Brain pericyte (primary cell): ENCODE measurements at regions not wholly inside any gene's neighbourhood (a gene's known extent, or its start where the extent isn't known, plus 50 kb on each side); places are given as distances from the start of the nearest gene placed in this dataset.

Experiments
- DNase-seq: peaks from one replicate; pipeline ENCODE4 v3.0.0-alpha.2; 2012; ENCODE audit warnings: low read depth, low spot score

- no peak for DNase-seq
These were observed 1169.2 kb upstream of the NXPH2 start for GRCh38 chr2:139949242-139949972.

DNA sequence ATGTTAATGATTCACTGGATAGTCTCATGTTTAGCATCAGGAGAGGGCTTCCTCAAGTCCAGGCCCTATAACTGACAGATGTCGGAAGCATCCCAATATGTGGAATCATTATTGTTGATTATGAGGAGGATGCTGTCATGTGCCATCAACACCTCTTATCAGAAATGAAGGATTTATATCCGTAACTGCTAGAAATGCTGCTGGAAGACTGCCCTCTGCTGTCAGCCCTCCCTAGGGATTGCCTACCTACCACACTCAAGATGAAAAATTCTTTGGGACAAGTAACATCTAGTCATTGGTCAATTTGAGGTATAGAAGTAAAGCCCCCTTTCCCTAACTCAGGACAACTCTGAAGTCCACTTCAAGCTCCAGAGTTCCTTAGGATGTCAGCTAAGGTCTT is 1166.5 kb upstream of the NXPH2 start:
- no peak for DNase-seq

DNA sequence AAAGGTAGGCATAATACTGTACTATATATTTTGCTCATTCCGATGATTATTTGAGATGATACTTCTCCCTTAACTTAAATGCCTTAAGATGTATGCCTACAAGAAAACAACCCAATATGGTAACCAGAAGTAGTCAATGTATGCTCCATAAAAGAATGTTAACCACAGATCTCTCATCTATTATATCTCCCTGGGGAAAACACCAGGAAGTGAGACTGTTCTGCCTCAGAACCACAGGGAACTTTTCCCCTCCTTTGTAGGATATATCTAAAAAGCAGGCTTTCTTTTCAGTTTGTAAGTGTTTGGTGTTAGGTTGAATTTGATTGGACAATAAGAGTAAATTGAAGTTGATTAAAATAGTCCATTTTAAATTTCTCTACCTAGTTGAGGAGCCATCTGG is 1160.5 kb upstream of the NXPH2 start:
- no peak for DNase-seq

DNA sequence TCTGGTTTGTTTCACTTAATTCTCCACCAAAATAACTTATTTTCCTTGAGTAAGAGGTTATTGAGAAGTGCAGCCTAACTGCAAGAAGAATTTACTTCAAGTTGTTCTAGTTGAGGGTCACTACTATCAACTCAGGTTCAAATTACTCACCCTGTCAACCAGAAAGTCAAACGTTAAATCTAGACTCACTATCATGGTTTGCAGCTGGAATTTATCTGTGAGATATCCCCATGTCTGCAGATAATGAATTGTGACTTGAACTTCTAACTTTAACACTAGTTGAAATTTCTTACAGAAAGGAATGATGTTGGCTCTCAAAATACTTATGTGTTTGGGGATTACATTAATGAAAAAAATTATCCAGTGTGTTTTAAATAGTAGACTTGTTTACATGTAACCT is 1145.7 kb upstream of the NXPH2 start:
- DNase-seq: no peak

DNA sequence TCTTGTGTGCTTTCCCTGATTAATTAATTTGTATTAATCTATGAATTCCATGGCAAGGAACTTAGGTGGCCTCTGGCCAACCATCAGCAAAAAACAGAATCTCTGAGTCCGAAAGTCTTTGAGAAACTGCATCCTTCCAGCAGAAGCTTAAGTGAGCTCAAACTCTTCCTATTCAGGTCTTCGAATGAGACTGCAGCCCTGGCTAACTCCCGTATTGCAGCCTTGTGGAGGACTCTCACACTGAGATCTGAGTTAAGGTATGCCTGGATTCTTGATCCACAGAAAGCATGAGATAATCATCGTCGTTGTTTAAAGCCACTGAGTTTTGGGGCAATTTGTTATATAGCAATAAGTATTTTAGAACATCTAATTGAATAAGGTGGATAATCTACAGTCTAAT is 1143.9 kb upstream of the NXPH2 start:
- no peak for DNase-seq

GRCh38 chr2:139918982-139919381 is 1138.8 kb upstream of the NXPH2 start:
- DNase-seq: no peak

DNA sequence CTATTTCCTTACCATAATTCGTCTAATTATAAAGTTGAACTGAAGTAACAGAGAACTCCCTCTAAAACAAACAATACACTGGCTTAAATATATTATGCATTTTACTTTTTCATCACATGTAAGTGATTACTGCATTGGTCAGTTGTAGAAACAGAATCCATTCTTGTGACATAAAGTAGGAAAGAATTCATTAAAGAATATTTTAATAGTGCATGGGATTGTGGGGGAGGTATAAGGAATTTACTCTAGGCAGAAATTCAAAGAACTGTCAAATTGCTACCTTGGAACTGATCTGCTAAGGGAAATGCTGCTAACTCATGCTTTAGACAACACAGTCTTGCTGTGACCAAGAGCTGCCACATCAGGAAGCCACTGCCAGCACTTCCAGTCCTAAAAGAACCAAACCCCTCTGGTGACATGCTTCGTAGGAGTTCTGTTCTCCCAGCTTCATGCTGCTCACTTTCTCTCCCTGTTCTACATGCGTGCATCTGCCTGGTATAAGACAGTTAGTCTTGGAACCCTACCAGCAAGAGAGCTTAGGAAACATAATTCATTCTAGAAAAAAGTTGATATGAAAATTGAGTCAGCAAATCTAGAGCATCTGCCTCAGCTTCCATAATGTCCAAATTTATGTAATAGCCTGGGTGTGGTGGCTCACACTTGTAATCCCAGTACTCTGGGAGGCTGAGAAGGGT is 1137.6 kb upstream of the NXPH2 start:
- DNase-seq: no peak

DNA sequence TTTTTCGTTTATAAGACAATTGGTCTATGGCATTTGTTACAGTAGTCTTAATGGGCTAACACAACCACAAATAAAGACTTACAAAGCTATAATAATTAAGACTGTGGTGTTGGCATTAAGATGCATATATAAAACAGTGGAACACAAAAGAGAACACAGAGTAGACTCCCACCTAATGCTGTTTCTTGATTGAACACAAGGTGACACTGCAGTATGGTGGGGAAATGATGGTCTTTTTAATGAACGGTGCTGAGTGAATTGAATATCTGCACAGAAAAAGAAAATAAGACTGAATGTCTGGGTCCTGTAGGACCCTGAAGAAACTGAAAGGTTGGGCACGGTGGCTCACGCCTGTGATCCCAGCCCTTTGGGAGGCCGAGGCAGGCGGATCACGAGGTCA is 1136.6 kb upstream of the NXPH2 start:
- DNase-seq: no peak

- DNase-seq: no peak
These were observed 1131.0 kb upstream of the NXPH2 start for GRCh38 chr2:139911160-139911559.

- no peak for DNase-seq
These were observed 1128.9 kb upstream of the NXPH2 start for GRCh38 chr2:139909136-139909535.

- no peak for DNase-seq
These were observed 1125.4 kb upstream of the NXPH2 start for GRCh38 chr2:139905624-139906023.

DNA sequence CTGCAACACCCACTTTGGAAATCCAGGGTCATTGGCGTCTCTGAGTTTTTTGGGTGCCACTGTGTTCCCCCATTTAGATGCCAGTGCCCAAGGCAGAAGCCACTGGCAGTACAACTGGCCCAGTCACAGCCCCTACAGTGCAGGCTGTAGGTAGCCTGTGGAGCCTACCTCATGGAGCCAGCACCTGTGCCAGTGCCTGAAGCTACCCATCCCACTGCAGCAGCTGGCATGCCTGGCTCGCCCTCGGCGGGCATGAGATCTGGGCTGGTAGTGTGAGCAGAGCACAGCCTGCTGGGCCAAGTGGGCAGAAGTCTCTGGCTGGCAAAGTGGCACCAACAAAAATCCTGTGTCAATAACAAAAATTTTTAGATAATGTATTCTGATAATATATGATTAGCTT is 1111.4 kb upstream of the NXPH2 start:
- DNase-seq: no peak

DNA sequence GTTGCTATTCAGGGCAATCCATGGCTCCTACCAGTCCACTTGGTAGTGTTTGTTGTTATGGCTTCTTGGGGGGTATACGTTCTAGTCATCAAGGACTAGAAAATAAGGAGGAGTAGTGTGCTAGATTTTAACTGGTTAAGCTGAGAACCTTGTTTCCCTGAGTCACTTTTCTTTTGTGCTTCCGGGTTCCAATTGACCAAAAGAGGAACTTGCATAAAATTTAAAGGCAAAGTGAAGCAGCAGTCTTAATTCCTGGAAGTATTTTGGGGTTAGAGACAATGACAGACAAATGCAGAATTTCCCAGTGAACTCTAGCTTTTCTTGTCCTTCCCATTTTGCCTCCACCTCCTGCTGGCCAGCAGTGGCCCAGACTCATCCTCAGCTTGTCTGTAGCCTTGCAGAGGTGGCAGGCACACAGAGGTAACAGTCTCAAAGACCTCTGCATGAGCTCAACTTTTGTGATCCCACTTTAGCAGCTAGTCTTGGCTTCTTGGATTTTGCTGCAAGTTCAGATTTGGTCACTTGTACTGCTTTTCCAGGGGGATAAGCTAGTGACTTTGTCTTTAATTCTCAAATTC is 1105.8 kb upstream of the NXPH2 start:
- no peak for DNase-seq

DNA sequence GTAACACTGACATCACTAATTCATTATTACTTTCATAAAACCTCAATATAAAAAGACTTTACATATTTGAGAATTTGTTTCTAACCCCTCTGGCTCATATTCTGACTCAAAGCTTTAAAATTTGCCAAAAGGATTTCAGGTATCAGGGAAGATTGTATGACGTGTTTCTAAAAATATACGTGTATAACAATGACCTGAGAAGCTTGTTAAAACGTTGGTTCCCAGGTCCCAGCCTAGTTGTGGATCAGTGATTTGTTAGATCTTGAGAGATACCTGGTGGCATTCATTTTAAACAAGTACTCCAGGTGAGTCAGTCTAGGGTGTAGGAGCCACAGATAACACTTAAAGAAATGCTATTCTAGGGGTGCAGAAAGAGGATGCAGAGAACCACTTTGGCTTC is 1096.8 kb upstream of the NXPH2 start:
- DNase-seq: no peak

DNA sequence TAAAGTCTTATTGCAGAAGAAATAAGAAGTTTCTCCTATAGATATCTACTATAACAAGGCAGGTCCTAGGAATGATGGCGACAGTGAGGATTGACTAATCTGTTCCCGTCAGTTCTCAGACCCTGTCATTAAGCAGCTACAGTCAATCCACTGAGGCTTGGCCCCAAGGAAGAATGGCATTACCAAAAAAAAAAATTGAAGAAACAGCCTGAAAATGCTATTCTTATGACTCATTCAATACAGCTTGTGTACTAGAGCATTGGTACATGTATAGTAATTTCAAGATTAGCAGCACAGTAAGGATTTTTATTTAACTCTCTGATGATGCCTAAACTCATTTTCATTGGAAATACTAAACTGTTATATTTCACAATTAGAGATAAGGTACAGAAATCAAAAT is 1096.1 kb upstream of the NXPH2 start:
- no peak for DNase-seq

DNA sequence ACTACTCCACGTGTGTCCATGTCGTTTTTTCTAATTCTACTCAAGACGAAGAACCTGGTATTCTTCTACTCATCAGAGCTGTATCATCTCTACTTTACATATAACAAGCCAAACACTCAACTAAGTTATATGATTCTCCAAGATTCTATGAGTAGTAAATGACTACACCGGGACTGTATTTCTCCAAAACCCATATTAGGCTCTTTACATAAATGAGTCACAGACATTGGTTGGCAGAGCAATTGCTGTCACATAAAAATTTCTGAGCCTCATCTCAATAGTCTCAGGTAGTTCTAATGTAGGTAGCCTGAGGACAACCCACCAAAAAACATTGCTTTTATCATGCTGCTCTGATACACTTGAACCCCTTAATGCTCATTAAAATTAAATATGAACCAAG is 1092.3 kb upstream of the NXPH2 start:
- no peak for DNase-seq

GRCh38 chr2:139872032-139872431 is 1091.8 kb upstream of the NXPH2 start:
- no peak for DNase-seq

DNA sequence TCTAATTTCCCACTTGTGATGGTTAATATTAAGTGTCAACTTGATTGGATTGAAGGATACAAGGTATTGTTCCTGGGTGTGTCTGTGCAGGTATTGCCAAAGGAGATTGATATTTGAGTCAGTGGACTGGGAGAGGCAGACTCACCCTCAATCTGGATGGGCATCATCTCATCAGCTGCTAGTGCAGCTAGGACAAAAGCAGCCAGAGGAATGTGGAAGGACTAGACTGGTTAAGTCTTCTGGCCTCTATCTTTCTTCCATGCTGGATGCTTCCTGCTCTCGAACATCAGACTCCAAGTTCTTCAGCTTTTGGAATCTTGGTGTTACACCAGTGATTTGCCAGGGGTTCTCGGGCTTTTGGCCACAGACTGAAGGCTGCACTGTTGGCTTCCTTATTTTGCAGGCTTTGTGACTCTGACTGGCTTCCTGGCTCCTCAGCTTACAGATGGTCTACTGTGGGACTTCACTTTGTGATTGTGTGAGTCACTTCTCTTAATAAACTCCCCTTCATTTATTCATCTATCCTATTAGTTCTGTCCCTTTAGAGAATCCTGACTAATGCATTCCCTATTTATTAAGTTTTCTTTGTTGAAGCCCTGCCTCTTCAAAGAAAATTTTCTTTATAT is 1087.5 kb upstream of the NXPH2 start:
- no peak for DNase-seq

GRCh38 chr2:139864821-139865302 is 1084.7 kb upstream of the NXPH2 start:
- no peak for DNase-seq

- no peak for DNase-seq
These were observed 1074.7 kb upstream of the NXPH2 start for GRCh38 chr2:139854769-139855483.

- no peak for DNase-seq
These were observed 1070.2 kb upstream of the NXPH2 start for GRCh38 chr2:139850254-139850890.
